Omental fat pad (tissue), 3 donors: ENCODE measurements at regions not wholly inside any gene's neighbourhood (a gene's known extent, or its start where the extent isn't known, plus 50 kb on each side); places are given as distances from the start of the nearest gene placed in this dataset.

Experiments
- ATAC-seq: fragments of 150-250 bp; one replicate; pipeline ENCODE4 v1.9.1; 2016; ENCODE audit warnings: mild to moderate bottlenecking, moderate library complexity; ENCODE audit not compliant: low FRiP score
- DNase-seq: peaks from one replicate; pipeline ENCODE4 v3.0.0-alpha.2; 2019; ENCODE audit warnings: low spot score
- CTCF ChIP-seq, 3 donors: fragments of 450-650 bp; IDR thresholded peaks; one replicate each; pipeline ENCODE4 v1.5.1; 2016 to 2017; ENCODE audit warnings: antibody characterized with exemption in 3 of 3, mild to moderate bottlenecking in 3 of 3, moderate library complexity in 2 of 3

- ATAC-seq (no peak), DNase-seq (no peak)
- TF ChIP-seq CTCF (IDR thresholded peaks at IDR 0.05), result no peak
Observed at GRCh38 chr16:86370062-86370461, 140.3 kb upstream of the FOXF1 start.

GRCh38 chr16:86371083-86371803 lies 139.1 kb upstream of the FOXF1 start:
- no peak for DNase-seq
- ATAC-seq, result no peak
- no peak for TF ChIP-seq CTCF (IDR thresholded peaks at IDR 0.05)

GRCh38 chr16:86372193-86372592 lies 138.1 kb upstream of the FOXF1 start:
- ATAC-seq (no peak), DNase-seq (no peak)
- no peak for TF ChIP-seq CTCF (IDR thresholded peaks at IDR 0.05)

- no peak for TF ChIP-seq CTCF (IDR thresholded peaks at IDR 0.05)
- DNase-seq (no peak), ATAC-seq (no peak)
Observed at GRCh38 chr16:86373276-86373901, 136.9 kb upstream of the FOXF1 start.

GRCh38 chr16:86374603-86375130 lies 135.7 kb upstream of the FOXF1 start:
- DNase-seq, result no peak
- no peak for TF ChIP-seq CTCF (IDR thresholded peaks at IDR 0.05)

GRCh38 chr16:86375364-86375763 lies 135.0 kb upstream of the FOXF1 start:
- no peak for ATAC-seq
- TF ChIP-seq CTCF (IDR thresholded peaks at IDR 0.05), result no peak

More at GRCh38 chr16:86374603-86375130, 135.7 kb upstream of the FOXF1 start:
- ATAC-seq, result no peak

GRCh38 chr16:86375851-86376250 lies 134.5 kb upstream of the FOXF1 start:
- DNase-seq (no peak), ATAC-seq (no peak)
- TF ChIP-seq CTCF (IDR thresholded peaks at IDR 0.05), result no peak

More at GRCh38 chr16:86375364-86375763, 135.0 kb upstream of the FOXF1 start:
- no peak for DNase-seq
